ENCODE measurements at regions not wholly inside any gene's neighbourhood (a gene's known extent, or its start where the extent isn't known, plus 50 kb on each side); places are given as distances from the start of the nearest gene placed in this dataset.
A peak's percentile ranks its signal among the peaks of the same experiment; 100 is the strongest.

DNA sequence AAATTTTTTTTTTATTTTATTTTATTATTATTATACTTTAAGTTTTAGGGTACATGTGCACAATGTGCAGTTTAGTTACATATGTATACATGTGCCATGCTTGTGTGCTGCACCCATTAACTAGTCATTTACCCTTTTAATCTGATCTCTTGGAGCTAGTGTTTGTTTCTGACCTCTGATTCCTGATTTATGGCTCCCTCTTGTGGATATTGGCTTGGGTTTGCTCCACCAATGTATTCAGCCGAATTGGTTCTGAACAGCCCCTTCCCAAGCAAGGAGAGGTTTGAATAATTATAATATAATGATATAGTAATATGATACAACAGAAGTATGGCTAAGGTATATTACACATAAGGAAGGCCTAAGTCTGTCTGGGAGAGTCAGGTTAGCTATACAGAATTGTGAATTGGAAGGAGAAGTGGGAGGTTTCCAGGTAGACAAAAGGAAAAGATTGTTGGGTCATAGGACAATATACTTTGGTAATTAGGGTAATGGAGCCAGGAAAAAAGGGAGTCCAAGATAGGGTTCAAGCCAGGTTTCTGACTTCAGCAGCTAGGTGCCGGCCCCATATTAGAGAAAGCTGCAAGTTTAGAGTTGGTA is 53.1 kb upstream of the HMCN1 start:
- Histone ChIP-seq H3K36me3 (replicated peaks; ENCODE audit: control insufficient read depth, insufficient read depth, low read length) (no peaks in the 10 kb centered on the region), H3K27me3 (ENCODE audit: control insufficient read depth, insufficient read depth, low read length) (no peaks in the 10 kb centered on the region), H3K4me3 (ENCODE audit: insufficient read depth, low read depth, low read length) (no peak overlapping the region)
- DNase-seq = peak; percentile 10

DNA sequence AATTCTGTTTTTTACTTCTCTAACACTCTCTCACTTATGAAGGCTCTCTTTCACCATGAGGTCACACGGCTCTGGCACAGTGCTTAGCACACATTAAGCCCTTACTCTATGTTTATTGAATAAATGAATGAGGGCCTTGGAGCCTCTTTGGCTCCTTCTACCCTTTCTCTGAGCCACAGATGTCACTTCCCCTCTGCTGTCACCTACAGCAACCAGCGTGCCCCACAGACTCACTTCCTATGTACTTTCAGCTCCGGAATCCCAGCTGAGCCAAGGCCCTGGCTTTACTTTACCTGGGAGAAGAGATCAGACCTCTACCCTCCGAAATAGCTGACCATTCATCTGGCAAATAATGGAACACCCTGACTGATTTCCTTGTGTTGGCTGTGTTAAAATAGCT is 53.7 kb upstream of the HMCN1 start:
- no peak overlapping the region for H3K4me3 ChIP-seq (ENCODE audit: insufficient read depth, low read depth, low read length)
- no peaks in the 10 kb centered on the region for H3K27me3 ChIP-seq (ENCODE audit: control insufficient read depth, insufficient read depth, low read length)
- no peak for DNase-seq
- no peaks in the 10 kb centered on the region for H3K36me3 ChIP-seq (replicated peaks; ENCODE audit: control insufficient read depth, insufficient read depth, low read length)

DNA sequence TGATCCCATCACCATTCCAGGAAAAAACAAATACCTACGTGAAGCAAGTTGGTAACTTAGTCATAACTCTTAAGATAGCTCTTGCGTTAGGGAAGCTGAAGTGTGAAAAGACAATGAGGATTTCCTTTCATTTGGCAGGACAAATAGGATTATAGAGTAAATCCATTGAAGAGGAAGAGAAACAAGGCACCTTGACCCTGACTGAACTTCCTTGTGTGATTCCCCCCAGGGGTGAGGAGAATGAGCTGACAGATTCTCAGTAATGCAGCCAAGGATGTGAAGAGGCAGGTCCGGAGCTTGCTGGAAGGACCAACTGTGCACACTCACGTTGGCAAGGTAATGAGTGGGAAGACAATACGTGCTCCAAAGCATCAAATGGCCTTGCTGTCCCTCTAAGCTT is 55.0 kb upstream of the HMCN1 start:
- no peak for DNase-seq
- H3K4me3 ChIP-seq (ENCODE audit: insufficient read depth, low read depth, low read length) = no peak overlapping the region
- H3K27me3 ChIP-seq (ENCODE audit: control insufficient read depth, insufficient read depth, low read length) = no peaks in the 10 kb centered on the region
- no peaks in the 10 kb centered on the region for H3K36me3 ChIP-seq (replicated peaks; ENCODE audit: control insufficient read depth, insufficient read depth, low read length)

DNA sequence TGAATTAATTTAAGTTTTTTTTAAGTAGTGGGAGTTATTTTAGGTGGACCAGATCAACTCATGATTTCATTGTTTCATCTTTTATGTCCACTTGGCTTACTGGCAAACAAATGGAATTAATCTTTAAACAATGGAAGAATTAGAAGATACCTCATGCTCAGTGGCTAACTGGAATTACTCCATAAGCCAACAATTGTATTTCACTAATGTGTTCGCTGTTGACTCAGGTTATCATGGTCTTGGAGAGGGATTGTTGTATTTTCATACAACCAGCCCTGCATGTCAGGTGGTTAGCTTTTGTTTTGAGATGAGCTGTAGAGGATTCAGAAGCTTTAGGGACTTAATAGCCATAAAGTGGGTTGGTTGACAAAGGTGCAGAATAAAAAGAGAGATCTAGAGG is 57.2 kb upstream of the HMCN1 start:
- H3K36me3 ChIP-seq (replicated peaks; ENCODE audit: control insufficient read depth, insufficient read depth, low read length) = no peaks in the 10 kb centered on the region
- H3K4me3 ChIP-seq (ENCODE audit: insufficient read depth, low read depth, low read length) = no peak overlapping the region
- DNase-seq = no peak
- no peaks in the 10 kb centered on the region for H3K27me3 ChIP-seq (ENCODE audit: control insufficient read depth, insufficient read depth, low read length)

DNA sequence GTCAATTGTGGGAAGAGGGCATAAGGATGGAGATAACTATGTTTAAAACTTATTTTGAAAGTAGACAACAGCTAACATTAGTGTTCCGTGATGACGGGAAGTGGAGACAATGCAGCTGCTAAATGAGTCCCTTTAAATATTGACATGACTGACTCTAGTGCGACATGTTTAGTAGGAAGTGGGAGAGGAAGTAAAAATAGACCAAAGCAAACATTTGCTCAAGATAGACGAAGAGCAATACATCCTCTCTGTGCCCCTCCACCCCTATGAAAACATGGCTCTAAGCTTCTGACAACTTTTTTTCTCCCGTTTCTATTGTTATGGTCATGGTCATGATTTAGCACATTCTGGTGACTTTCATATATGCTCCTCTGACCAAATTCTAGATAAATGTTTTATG is 60.0 kb upstream of the HMCN1 start:
- DNase-seq = no peak
- no peaks in the 10 kb centered on the region for H3K27me3 ChIP-seq (ENCODE audit: control insufficient read depth, insufficient read depth, low read length)
- no peak overlapping the region for H3K4me3 ChIP-seq (ENCODE audit: insufficient read depth, low read depth, low read length)
- H3K36me3 ChIP-seq (replicated peaks; ENCODE audit: control insufficient read depth, insufficient read depth, low read length) = no peaks in the 10 kb centered on the region

DNA sequence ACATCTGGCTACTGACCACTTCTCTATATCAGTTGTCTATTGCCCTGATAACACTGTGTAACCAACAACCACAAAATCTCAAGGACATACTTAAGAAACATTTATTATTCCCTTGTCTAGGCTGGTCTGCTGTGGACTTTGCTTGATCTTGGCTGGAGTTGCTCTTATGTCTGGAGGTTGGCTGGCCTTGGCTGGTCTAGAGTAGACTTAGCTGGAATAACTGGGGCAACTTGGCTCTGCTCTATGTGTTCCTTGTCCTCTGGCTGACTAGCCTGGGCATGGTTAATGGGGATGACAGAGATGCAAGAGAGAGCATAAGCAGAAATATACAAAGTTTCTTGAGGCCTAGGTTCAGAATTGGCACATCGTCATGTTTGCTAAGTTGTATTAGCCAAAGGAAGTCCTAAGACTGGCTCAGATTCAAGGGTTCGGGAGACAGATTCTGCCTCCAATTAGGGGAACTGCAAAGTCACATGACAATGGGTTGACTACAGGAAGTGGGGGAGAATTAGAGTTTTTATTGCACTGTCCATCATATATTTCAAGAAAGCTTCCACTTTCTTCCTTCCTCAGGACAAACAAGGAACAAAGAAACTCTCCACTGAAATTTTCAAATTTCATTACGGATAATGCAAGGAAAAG is 61.4 kb upstream of the HMCN1 start:
- Histone ChIP-seq H3K36me3 (replicated peaks; ENCODE audit: control insufficient read depth, insufficient read depth, low read length) (no peaks in the 10 kb centered on the region), H3K27me3 (ENCODE audit: control insufficient read depth, insufficient read depth, low read length) (no peaks in the 10 kb centered on the region), H3K4me3 (ENCODE audit: insufficient read depth, low read depth, low read length) (no peak overlapping the region)
- DNase-seq = no peak

DNA sequence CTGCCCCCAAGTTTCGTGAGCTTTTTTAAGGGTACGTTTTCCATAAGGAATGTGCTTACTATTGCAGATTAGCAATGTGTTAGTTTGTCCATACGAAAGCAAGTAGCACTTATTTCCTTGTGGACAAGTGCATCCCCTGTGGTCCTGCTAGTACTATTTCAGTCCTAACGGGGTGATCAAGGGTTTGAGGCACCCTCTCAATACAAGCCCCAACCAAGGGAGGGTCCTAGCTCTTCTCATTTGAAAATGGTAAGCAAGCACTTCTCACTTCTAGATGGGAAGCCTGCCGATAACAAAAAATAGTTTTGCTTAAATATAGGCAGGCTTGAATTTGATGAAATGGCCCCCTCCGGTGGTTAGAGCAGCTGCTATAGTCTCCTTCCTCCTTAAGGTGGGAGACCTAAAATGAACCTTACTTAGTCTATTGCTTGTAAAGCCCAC is 64.0 kb upstream of the HMCN1 start:
- H3K36me3 ChIP-seq (replicated peaks; ENCODE audit: control insufficient read depth, insufficient read depth, low read length) = no peaks in the 10 kb centered on the region
- no peaks in the 10 kb centered on the region for H3K27me3 ChIP-seq (ENCODE audit: control insufficient read depth, insufficient read depth, low read length)
- peak; percentile 35 for DNase-seq
- no peak overlapping the region for H3K4me3 ChIP-seq (ENCODE audit: insufficient read depth, low read depth, low read length)

DNA sequence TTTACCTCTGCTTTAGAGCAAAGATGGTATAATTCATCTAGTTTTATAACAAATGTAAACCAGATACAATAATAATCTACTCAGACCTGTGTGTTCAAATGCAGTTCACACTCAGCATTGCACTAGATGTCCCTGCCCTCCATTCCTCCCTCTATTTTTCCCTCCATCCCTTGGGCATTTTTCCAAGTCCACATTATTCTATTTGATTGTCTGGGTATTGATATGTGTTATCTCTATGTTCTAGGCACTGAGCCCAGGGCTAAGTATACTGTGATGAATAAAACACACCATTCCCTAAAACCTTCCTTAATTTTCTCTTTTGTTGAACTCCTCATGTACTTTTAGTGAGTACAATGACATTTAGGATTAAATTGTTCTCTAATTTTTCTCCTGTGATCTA is 66.2 kb upstream of the HMCN1 start:
- no peak overlapping the region for H3K4me3 ChIP-seq (ENCODE audit: insufficient read depth, low read depth, low read length)
- no peaks in the 10 kb centered on the region for H3K27me3 ChIP-seq (ENCODE audit: control insufficient read depth, insufficient read depth, low read length)
- no peak for DNase-seq
- H3K36me3 ChIP-seq (replicated peaks; ENCODE audit: control insufficient read depth, insufficient read depth, low read length) = no peaks in the 10 kb centered on the region

DNA sequence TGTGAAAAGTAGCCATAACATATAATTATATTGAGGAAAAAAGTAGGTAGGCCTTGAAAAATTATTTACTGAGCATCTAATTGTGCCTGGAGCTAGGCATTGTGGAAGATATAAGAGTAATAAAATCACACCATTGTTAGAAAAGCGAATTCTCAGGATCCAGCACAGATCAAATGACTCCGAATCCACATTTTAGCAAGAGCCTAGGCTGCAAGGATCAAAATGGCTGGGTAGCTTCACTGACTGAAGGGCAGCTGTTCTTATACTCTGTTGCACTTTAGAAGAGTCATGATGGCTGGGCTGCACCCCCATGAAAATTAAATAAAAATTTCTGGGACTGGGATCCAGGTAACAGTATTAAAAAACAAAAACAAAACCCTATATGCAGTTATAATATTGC is 67.6 kb upstream of the HMCN1 start:
- no peaks in the 10 kb centered on the region for H3K36me3 ChIP-seq (replicated peaks; ENCODE audit: control insufficient read depth, insufficient read depth, low read length)
- H3K27me3 ChIP-seq (ENCODE audit: control insufficient read depth, insufficient read depth, low read length) = no peaks in the 10 kb centered on the region
- no peak for DNase-seq
- no peak overlapping the region for H3K4me3 ChIP-seq (ENCODE audit: insufficient read depth, low read depth, low read length)

DNA sequence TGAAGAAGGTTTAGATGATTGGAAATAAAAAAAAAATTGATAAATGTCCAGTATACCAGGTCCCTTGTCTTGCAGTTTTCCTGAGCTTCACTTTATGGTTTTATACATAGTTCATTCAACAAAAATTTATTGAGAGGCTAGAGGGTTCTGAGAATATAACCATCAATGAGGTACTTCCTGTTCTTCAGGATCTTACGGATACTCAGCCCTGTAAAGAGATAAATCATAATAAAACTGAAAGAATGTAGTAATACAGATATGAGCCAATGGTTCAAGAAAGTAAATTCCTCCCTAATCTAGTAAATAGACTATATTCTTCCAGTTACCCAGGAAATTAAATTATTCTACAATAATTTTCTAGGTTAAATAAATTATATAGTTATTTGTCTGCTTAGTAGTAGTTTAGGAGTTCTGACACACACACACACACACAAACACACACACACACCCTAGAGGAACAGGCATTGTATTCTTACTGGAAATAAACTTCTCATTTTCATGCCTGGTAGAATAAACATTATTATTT is 70.4 kb upstream of the HMCN1 start:
- no peaks in the 10 kb centered on the region for H3K27me3 ChIP-seq (ENCODE audit: control insufficient read depth, insufficient read depth, low read length)
- H3K36me3 ChIP-seq (replicated peaks; ENCODE audit: control insufficient read depth, insufficient read depth, low read length) = no peaks in the 10 kb centered on the region
- no peak for DNase-seq
- H3K4me3 ChIP-seq (ENCODE audit: insufficient read depth, low read depth, low read length) = no peak overlapping the region

DNA sequence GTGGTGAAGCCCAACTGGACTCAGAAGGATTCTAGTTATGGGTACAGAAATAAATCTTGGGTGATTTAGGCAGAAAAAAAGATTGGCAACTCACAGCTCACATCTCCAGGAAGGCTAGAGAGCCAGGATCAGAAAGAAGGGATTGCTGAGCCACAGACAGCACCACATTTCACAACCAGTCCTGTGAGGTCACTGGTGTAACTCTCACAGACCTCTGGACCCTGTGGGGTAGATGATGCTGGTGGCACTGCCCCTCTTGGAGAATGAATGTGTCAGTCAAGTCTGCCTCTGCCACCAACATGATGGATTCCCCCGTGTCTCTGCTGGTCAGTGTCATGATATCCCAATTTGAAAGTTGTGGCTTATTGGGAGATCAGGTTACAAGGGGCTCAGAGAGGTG is 70.9 kb upstream of the HMCN1 start:
- Histone ChIP-seq H3K36me3 (replicated peaks; ENCODE audit: control insufficient read depth, insufficient read depth, low read length) (no peaks in the 10 kb centered on the region), H3K27me3 (ENCODE audit: control insufficient read depth, insufficient read depth, low read length) (no peaks in the 10 kb centered on the region), H3K4me3 (ENCODE audit: insufficient read depth, low read depth, low read length) (no peak overlapping the region)
- DNase-seq = no peak

DNA sequence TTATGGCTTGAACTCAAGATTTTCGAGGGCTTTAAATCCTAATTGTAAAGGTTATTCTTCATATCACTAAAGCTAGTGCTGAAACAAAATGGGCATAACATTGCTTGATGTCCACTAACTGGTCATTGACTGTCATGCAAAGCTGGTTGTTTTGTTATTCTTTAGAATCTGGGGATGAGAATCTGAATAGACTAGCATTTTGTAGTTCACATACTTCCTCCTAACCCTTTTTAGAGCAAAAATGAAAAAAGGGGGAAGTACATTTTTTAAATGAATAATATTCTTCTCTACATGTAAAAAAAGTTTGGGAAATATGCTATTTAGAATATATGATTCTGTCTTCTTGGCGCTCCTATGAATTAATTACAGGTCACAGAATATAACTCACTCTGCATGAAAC is 72.2 kb upstream of the HMCN1 start:
- no peak overlapping the region for H3K4me3 ChIP-seq (ENCODE audit: insufficient read depth, low read depth, low read length)
- DNase-seq = no peak
- H3K36me3 ChIP-seq (replicated peaks; ENCODE audit: control insufficient read depth, insufficient read depth, low read length) = no peaks in the 10 kb centered on the region
- no peaks in the 10 kb centered on the region for H3K27me3 ChIP-seq (ENCODE audit: control insufficient read depth, insufficient read depth, low read length)

DNA sequence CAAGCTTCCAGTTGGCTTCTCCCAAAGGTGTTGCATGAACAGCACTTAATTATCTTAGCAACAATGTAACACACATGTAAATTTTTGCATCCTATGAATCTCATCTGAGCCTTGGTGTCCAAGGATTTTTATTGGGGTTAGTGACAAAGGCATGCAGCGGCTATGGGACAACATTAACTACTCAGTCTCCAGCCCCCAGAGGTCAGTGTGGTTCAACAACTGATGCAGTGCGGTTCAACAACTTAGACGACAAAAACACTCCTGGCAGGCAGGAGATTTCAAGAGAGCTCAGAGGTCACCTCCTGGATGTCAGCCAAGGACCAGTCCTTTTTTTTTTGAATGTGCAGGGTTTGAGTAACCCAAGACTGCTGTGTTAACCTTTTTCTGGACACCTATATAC is 77.5 kb upstream of the HMCN1 start:
- peak; percentile 26 for DNase-seq
- no peaks in the 10 kb centered on the region for H3K36me3 ChIP-seq (replicated peaks; ENCODE audit: control insufficient read depth, insufficient read depth, low read length)
- no peak overlapping the region for H3K4me3 ChIP-seq (ENCODE audit: insufficient read depth, low read depth, low read length)
- no peaks in the 10 kb centered on the region for H3K27me3 ChIP-seq (ENCODE audit: control insufficient read depth, insufficient read depth, low read length)

DNA sequence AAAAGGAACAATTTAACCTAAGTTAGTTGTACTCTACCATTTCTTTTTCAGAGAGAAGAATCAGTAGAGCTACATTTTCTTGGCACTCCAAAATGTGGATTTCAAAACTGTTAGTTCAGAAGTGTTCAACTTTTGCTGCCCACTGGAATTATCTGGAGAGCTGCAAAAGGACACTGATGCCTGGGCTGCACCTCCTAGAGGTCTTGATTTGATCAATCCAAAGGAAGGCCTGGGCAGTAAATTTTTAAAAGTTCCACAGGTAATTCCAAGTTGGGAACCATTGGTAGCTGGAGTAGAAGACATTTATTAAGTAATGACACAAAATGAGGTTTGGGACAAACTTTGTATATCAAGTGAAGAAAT is 79.3 kb upstream of the HMCN1 start:
- H3K36me3 ChIP-seq (replicated peaks; ENCODE audit: control insufficient read depth, insufficient read depth, low read length) = no peaks in the 10 kb centered on the region
- DNase-seq = no peak
- H3K4me3 ChIP-seq (ENCODE audit: insufficient read depth, low read depth, low read length) = no peak overlapping the region
- no peaks in the 10 kb centered on the region for H3K27me3 ChIP-seq (ENCODE audit: control insufficient read depth, insufficient read depth, low read length)

DNA sequence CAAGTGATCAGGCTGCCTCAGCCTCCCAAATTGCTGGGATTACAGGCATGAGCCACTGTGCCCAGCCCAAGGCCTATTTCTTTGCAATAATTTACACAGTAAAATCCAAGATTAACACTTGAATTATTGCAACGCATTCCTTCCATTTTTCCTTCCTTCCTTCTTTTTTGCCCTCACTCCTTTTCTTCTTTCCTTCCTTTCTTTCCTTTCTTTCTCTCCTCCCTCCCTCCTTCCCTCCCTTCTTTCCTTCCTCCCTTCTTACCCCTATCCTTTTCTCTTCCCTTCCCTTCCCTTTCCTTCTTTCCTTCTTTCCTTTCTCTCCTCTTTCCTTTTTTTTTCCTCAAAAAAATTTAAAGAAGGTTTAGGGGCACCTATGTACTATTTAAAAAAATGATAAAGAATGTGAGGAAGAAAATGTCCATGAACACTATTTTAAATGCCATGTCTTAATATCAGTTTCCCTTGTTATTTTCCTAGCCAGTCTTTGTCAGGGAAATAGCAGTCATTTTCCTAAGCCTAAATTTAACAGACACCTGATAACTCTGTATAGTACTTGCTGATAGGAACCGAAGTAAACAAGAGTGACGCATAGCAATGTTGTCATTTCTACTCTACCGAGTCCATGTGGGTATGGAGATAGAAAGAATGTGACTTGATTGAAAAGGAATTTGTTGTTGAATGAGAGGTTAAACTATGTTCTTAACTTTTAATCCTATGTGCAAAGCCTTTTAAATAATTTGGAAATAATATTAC is 79.8 kb upstream of the HMCN1 start:
- Histone ChIP-seq H3K27me3 (ENCODE audit: control insufficient read depth, insufficient read depth, low read length) (no peaks in the 10 kb centered on the region), H3K4me3 (ENCODE audit: insufficient read depth, low read depth, low read length) (no peak overlapping the region), H3K36me3 (replicated peaks; ENCODE audit: control insufficient read depth, insufficient read depth, low read length) (no peaks in the 10 kb centered on the region)
- no peak for DNase-seq
